ENCODE measurements at regions not wholly inside any gene's neighbourhood (a gene's known extent, or its start where the extent isn't known, plus 50 kb on each side); places are given as distances from the start of the nearest gene placed in this dataset.

- TF ChIP-seq ARID3A (IDR thresholded peaks at IDR 0.05; ENCODE audit: borderline replicate concordance, low read depth, low read length) (peak; percentile 82; the same call in 1 of the 2 replicates), FOS (IDR thresholded peaks at IDR 0.05; ENCODE audit: extremely low read depth, insufficient read length) (no peak), KLF6 (CRISPR knock-in tag; IDR thresholded peaks at IDR 0.05; ENCODE audit: borderline replicate concordance) (no peak), SNAPC5 (CRISPR knock-in tag; IDR thresholded peaks at IDR 0.05) (no peak), CAMTA2 (CRISPR knock-in tag; conservative IDR thresholded peaks at IDR 0.05) (no peak), KAT8 (IDR thresholded peaks at IDR 0.05; ENCODE audit: low read depth) (no peak), ZBTB26 (CRISPR knock-in tag; IDR thresholded peaks at IDR 0.05) (no peak), ZNF589 (CRISPR knock-in tag; IDR thresholded peaks at IDR 0.05; ENCODE audit: low read depth) (no peak), TSC22D4 (tag; IDR thresholded peaks at IDR 0.05) (no peak), ZBTB17 (CRISPR knock-in tag; IDR thresholded peaks at IDR 0.05) (no peak), POLR2G (IDR thresholded peaks at IDR 0.05; ENCODE audit: low read depth, low read length) (no peak), ZNF408 (CRISPR knock-in tag; IDR thresholded peaks at IDR 0.05; ENCODE audit: low read depth) (no peak), SMAD2 (IDR thresholded peaks at IDR 0.05; ENCODE audit: low read depth, low read length) (no peak), RCOR1 (IDR thresholded peaks at IDR 0.05; ENCODE audit: borderline replicate concordance in 1 of 2, low read depth in 2 of 2, low read length in 2 of 2) (peak in 1 of 2 experiments; percentile 44; a peak in 1 of 4 replicates), NFXL1 (CRISPR knock-in tag; IDR thresholded peaks at IDR 0.05) (no peak), HMGXB4 (CRISPR knock-in tag; IDR thresholded peaks at IDR 0.05) (no peak), CTCF (IDR thresholded peaks at IDR 0.05 in 2 of 3, conservative IDR thresholded peaks at IDR 0.05 in 1 of 3; ENCODE audit: insufficient read depth in 2 of 3, low read depth in 1 of 3, low read length in 3 of 3) (peak; percentile 67 to 85 (median 74)), TEAD4 (IDR thresholded peaks at IDR 0.05; ENCODE audit: low read length) (peak; percentile 52; the same call in 1 of the 2 replicates), TEAD4 (CRISPR knock-in tag; IDR thresholded peaks at IDR 0.05; ENCODE audit: borderline replicate concordance) (no peak), ESRRB (CRISPR knock-in tag; IDR thresholded peaks at IDR 0.05; ENCODE audit: borderline replicate concordance) (no peak), ELF4 (CRISPR knock-in tag; IDR thresholded peaks at IDR 0.05) (no peak)
These were observed 140.3 kb upstream of the PGRMC2 start (continued) for GRCh38 chr4:128427832-128428366.
